HUES6 (cell line): ENCODE measurements at regions not wholly inside any gene's neighbourhood (a gene's known extent, or its start where the extent isn't known, plus 50 kb on each side); places are given as distances from the start of the nearest gene placed in this dataset.
"Not testable (repeated sequence)": the region's sequence is repeated elsewhere in the genome, so short reads cannot be mapped to it uniquely, and the experiment has no call there.

Experiments
- H3K27ac ChIP-seq: 2 replicates; pipeline ENCODE4 v1.7.0; 2013; ENCODE audit warnings: low read depth, mild to moderate bottlenecking, low read length, inconsistent platforms
- H3K27me3 ChIP-seq: 2 replicates; pipeline ENCODE4 v1.6.1; 2013; ENCODE audit warnings: low read length; ENCODE audit not compliant: control insufficient read depth, insufficient read depth
- H3K36me3 ChIP-seq: 2 replicates; pipeline ENCODE4 v1.6.1; 2013; ENCODE audit warnings: low read length; ENCODE audit not compliant: control insufficient read depth, insufficient read depth
- H3K4me1 ChIP-seq: 2 replicates; pipeline ENCODE4 v1.6.1; 2013; ENCODE audit warnings: low read length; ENCODE audit not compliant: control insufficient read depth, insufficient read depth
- H3K4me3 ChIP-seq: 2 replicates; pipeline ENCODE4 v1.5.1; 2013; ENCODE audit warnings: low read depth, low read length
- H3K9ac ChIP-seq: one replicate; pipeline ENCODE4 v1.6.1; 2013; ENCODE audit warnings: mild to moderate bottlenecking, low read length
- H3K9me3 ChIP-seq: 2 replicates; pipeline ENCODE4 v1.6.1; 2013; ENCODE audit warnings: low read depth, low read length; ENCODE audit not compliant: control insufficient read depth, insufficient read depth

- H3K4me1 ChIP-seq, result no peaks in the 10 kb centered on the region
- H3K36me3 ChIP-seq, result no peaks in the 10 kb centered on the region
- H3K27me3 ChIP-seq, result no peaks in the 10 kb centered on the region
- H3K27ac ChIP-seq, result no peak overlapping the region
- no peak overlapping the region for H3K9ac ChIP-seq
- no peak overlapping the region for H3K4me3 ChIP-seq
- H3K9me3 ChIP-seq, result no peaks in the 10 kb centered on the region; the same call in 1 of the 2 replicates
Measured at GRCh38 chr4:187724456-187724855, 271.1 kb upstream of the ZFP42 start.

DNA sequence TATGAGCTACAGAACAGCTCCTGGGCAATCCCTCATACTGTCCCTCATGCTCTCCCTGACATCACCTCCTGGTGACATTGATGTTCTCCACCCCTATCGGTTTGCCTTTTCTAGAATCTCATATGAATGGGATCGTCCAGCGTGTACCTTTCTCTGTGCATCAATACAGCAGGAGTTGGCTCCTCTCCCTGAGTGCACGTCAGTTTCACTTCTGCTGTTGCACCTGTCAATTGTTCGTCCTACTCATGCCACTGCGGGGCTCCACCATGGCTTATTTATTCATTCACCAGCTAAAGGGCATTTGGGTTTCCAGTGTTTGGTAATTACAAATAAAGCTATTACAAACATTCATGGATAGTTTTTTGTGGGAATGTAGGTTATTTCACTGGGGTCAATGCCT is 269.1 kb upstream of the ZFP42 start:
- H3K9ac ChIP-seq, result no peak overlapping the region
- no peak overlapping the region for H3K4me3 ChIP-seq
- no peaks in the 10 kb centered on the region for H3K36me3 ChIP-seq
- H3K4me1 ChIP-seq, result no peaks in the 10 kb centered on the region
- no peak overlapping the region for H3K27ac ChIP-seq
- no peaks in the 10 kb centered on the region for H3K27me3 ChIP-seq
- peaks cover 10% of the 10 kb centered on the region for H3K9me3 ChIP-seq

GRCh38 chr4:187732524-187732923 is 263.0 kb upstream of the ZFP42 start:
- Histone ChIP-seq H3K9me3 (peaks cover 10% of the 10 kb centered on the region), H3K4me1 (no peaks in the 10 kb centered on the region), H3K4me3 (no peak overlapping the region), H3K36me3 (no peaks in the 10 kb centered on the region), H3K9ac (no peak overlapping the region), H3K27ac (no peak overlapping the region), H3K27me3 (no peaks in the 10 kb centered on the region)

DNA sequence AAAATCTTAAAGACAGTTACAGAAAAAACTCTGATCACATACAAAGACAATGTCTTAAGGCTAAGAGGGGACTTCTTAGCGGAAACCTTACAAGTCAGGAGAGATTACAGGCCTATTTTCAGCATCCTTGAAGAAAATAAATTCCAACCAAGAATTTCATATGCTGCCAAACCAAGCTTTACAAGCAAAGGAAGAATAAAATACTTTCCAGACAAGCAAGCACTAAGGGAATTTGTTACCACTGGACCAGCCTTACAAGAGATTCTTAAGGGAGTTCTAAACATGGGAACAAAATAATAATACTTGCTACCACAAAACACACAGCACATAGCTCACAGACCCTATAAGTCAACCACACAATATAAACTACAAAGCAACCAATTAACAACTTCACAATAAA is 255.8 kb upstream of the ZFP42 start:
- Histone ChIP-seq H3K36me3 (no peaks in the 10 kb centered on the region), H3K4me1 (no peaks in the 10 kb centered on the region)

GRCh38 chr4:187744911-187745310 is 250.7 kb upstream of the ZFP42 start:
- H3K9me3 ChIP-seq, result peaks cover 12% of the 10 kb centered on the region
- no peak overlapping the region for H3K4me3 ChIP-seq
- H3K4me1 ChIP-seq, result no peaks in the 10 kb centered on the region
- no peak overlapping the region for H3K27ac ChIP-seq
- no peaks in the 10 kb centered on the region for H3K36me3 ChIP-seq
- H3K27me3 ChIP-seq, result no peaks in the 10 kb centered on the region
- no peak overlapping the region for H3K9ac ChIP-seq

More for the DNA sequence above, 255.8 kb upstream of the ZFP42 start:
- Histone ChIP-seq H3K4me3 (no peak overlapping the region), H3K27me3 (no peaks in the 10 kb centered on the region), H3K9me3 (peaks cover 19% of the 10 kb centered on the region; the same call in 1 of the 2 replicates), H3K27ac (no peak overlapping the region), H3K9ac (no peak overlapping the region)

DNA sequence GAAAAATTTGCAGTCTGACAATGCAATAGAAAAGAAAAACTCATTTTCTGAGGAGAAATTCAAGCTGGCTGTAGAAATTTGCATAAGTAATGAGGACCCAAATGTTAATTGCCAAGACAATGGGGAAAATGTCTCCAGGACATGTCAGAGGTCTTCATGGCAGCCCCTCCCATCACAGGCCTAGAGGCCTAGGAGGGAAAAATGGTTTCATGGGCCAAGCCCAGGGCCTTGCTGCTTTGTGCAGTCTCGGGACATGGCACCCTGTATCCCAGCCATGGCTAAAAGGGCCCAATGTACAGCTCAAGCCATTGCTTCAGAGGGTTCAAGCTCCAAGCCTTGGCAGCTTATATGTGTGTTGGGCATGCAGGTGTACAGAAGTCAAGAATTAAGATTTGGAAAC is 244.9 kb upstream of the ZFP42 start:
- H3K4me3 ChIP-seq, H3K27ac ChIP-seq, H3K4me1 ChIP-seq, H3K27me3 ChIP-seq, H3K9ac ChIP-seq, H3K36me3 ChIP-seq: not testable (repeated sequence)
- peaks cover 31% of the 10 kb centered on the region for H3K9me3 ChIP-seq

- Histone ChIP-seq H3K27ac (no peak overlapping the region), H3K27me3 (no peaks in the 10 kb centered on the region), H3K9ac (no peak overlapping the region), H3K4me3 (no peak overlapping the region), H3K4me1 (no peaks in the 10 kb centered on the region; the same call in 1 of the 2 replicates), H3K36me3 (no peaks in the 10 kb centered on the region), H3K9me3 (no peaks in the 10 kb centered on the region)
Measured at GRCh38 chr4:187767158-187767557, 228.4 kb upstream of the ZFP42 start.

- no peak overlapping the region for H3K27ac ChIP-seq
- H3K9me3 ChIP-seq, result no peaks in the 10 kb centered on the region
- no peaks in the 10 kb centered on the region; the same call in 1 of the 2 replicates for H3K4me1 ChIP-seq
- H3K36me3 ChIP-seq, result no peaks in the 10 kb centered on the region
- H3K4me3 ChIP-seq, result no peak overlapping the region
- no peaks in the 10 kb centered on the region for H3K27me3 ChIP-seq
- H3K9ac ChIP-seq, result no peak overlapping the region
Measured at GRCh38 chr4:187767687-187768086, 227.9 kb upstream of the ZFP42 start.

GRCh38 chr4:187770345-187770744 is 225.2 kb upstream of the ZFP42 start:
- Histone ChIP-seq H3K27ac (no peak overlapping the region), H3K4me1 (no peaks in the 10 kb centered on the region; the same call in 1 of the 2 replicates), H3K9ac (no peak overlapping the region), H3K9me3 (no peaks in the 10 kb centered on the region), H3K36me3 (no peaks in the 10 kb centered on the region), H3K4me3 (no peak overlapping the region), H3K27me3 (no peaks in the 10 kb centered on the region)

DNA sequence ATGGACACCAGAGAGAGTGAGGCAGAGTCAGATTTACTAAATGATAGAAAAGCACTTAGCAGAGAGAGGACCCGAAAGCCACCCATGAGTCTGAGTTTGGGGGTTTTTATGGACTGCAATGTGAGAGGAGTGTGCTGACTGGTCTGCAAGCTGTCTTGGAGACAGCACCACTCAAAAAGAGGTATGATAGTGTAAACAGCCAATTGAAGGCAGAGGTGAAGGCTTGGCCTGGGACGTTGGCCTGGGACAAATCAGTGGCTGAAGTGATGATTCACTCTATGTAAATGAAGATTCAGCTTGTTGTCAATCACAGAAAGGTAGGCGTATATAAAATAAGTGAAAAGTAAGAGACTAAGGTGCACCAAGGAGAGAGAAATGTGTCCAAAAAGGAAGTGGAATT is 217.6 kb upstream of the ZFP42 start:
- no peak overlapping the region for H3K27ac ChIP-seq
- no peaks in the 10 kb centered on the region; the same call in 1 of the 2 replicates for H3K4me1 ChIP-seq
- no peaks in the 10 kb centered on the region for H3K36me3 ChIP-seq
- H3K9me3 ChIP-seq, result peaks cover 7% of the 10 kb centered on the region; the same call in 1 of the 2 replicates
- no peak overlapping the region for H3K9ac ChIP-seq
- no peak overlapping the region for H3K4me3 ChIP-seq
- H3K27me3 ChIP-seq, result no peaks in the 10 kb centered on the region

- no peak overlapping the region for H3K4me3 ChIP-seq
- H3K9ac ChIP-seq, result no peak overlapping the region
- H3K36me3 ChIP-seq, result no peaks in the 10 kb centered on the region
- no peaks in the 10 kb centered on the region for H3K27me3 ChIP-seq
- H3K4me1 ChIP-seq, result no peaks in the 10 kb centered on the region; the same call in 1 of the 2 replicates
- H3K27ac ChIP-seq, result no peak overlapping the region
- H3K9me3 ChIP-seq, result peaks cover 9% of the 10 kb centered on the region; the same call in 1 of the 2 replicates
Measured at GRCh38 chr4:187780070-187780469, 215.5 kb upstream of the ZFP42 start.
